Suprapubic skin (tissue), 4 donors: ENCODE measurements at regions not wholly inside any gene's neighbourhood (a gene's known extent, or its start where the extent isn't known, plus 50 kb on each side); places are given as distances from the start of the nearest gene placed in this dataset.

Experiments
- EP300 ChIP-seq: sonication (generic); formaldehyde crosslinking; IDR thresholded peaks from one replicate; pipeline ENCODE4 v1.6.1; 2017; ENCODE audit warnings: antibody characterized with exemption
- POLR2AphosphoS5 ChIP-seq, 3 donors: sonication (generic); formaldehyde crosslinking; IDR thresholded peaks; one replicate each; pipeline ENCODE4 v1.6.1; 2017; ENCODE audit warnings: antibody characterized with exemption in 3 of 3
- TF ChIP-seq, protein P1 (sequence below), 2 donors: fragments of 200-600 bp in 1 of 2; fragments of 450-650 bp in 1 of 2; sonication (generic) in 1 of 2; IDR thresholded peaks; one replicate each; pipeline ENCODE4 v1.5.1; 2016 to 2019; ENCODE audit warnings: antibody characterized with exemption in 2 of 2, mild to moderate bottlenecking in 1 of 2, moderate library complexity in 1 of 2

- TF ChIP-seq POLR2AphosphoS5 (IDR thresholded peaks at IDR 0.05), result no peak
- no peak for TF ChIP-seq EP300
- TF ChIP-seq, protein P1, sequence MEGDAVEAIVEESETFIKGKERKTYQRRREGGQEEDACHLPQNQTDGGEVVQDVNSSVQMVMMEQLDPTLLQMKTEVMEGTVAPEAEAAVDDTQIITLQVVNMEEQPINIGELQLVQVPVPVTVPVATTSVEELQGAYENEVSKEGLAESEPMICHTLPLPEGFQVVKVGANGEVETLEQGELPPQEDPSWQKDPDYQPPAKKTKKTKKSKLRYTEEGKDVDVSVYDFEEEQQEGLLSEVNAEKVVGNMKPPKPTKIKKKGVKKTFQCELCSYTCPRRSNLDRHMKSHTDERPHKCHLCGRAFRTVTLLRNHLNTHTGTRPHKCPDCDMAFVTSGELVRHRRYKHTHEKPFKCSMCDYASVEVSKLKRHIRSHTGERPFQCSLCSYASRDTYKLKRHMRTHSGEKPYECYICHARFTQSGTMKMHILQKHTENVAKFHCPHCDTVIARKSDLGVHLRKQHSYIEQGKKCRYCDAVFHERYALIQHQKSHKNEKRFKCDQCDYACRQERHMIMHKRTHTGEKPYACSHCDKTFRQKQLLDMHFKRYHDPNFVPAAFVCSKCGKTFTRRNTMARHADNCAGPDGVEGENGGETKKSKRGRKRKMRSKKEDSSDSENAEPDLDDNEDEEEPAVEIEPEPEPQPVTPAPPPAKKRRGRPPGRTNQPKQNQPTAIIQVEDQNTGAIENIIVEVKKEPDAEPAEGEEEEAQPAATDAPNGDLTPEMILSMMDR (IDR thresholded peaks at IDR 0.05), result no peak
Observed at GRCh38 chr3:118196183-118196582, 838.5 kb downstream of the IGSF11 start.
